SJSA1 (cell line): ENCODE measurements at regions not wholly inside any gene's neighbourhood (a gene's known extent, or its start where the extent isn't known, plus 50 kb on each side); places are given as distances from the start of the nearest gene placed in this dataset.

Experiments used
- DNase-seq, 2 experiments: peaks; one replicate each; pipeline ENCODE4 v3.0.0-alpha.2; 2015 to 2020; ENCODE audit warnings: low spot score in 2 of 2, low read depth in 1 of 2
- H3K27ac ChIP-seq: fragments of 250-450 bp; sonication (Bioruptor Pico); 2 replicates; pipeline ENCODE4 v1.5.1; 2020; ENCODE audit warnings: mild to moderate bottlenecking, moderate library complexity
- H3K27me3 ChIP-seq: fragments of 250-450 bp; sonication (Bioruptor Pico); replicated peaks from 2 replicates; pipeline ENCODE4 v1.5.1; 2020; ENCODE audit warnings: mild to moderate bottlenecking, moderate library complexity
- H3K36me3 ChIP-seq: fragments of 250-450 bp; sonication (Bioruptor Pico); 2 replicates; pipeline ENCODE4 v1.5.1; 2020; ENCODE audit warnings: mild to moderate bottlenecking
- H3K4me1 ChIP-seq: fragments of 250-450 bp; sonication (Bioruptor Pico); replicated peaks from 2 replicates; pipeline ENCODE4 v1.6.1; 2021; ENCODE audit warnings: mild to moderate bottlenecking
- H3K4me3 ChIP-seq: fragments of 250-450 bp; sonication (Bioruptor Pico); 2 replicates; pipeline ENCODE4 v1.5.1; 2020; ENCODE audit warnings: mild to moderate bottlenecking
- H3K9me3 ChIP-seq: fragments of 250-450 bp; sonication (Bioruptor Pico); replicated peaks from 2 replicates; pipeline ENCODE4 v1.5.1; 2020; ENCODE audit warnings: mild to moderate bottlenecking

DNA sequence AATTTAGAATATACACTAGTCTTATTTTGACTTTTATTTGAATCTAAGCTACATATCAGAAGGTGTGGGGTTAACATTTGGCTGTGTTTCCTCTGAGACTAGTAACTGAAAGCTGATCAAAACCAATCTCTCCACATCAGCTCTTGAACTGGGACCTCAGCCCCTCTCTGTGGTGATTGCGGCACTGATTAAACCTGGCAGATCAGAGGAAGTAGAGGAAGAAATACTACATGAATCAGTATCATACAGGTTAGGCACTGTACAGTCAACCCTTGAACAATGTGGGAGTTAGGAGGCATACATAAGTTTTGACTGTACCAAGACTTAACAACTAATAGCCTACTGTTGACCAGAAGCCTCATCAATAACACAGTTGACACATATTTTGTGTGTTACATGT is 122.5 kb upstream of the C1orf87 start:
- no peak for DNase-seq
- Histone ChIP-seq H3K27me3 (no peaks in the 10 kb centered on the region), H3K4me3 (no peak overlapping the region), H3K27ac (no peak overlapping the region), H3K36me3 (no peaks in the 10 kb centered on the region), H3K4me1 (no peaks in the 10 kb centered on the region), H3K9me3 (no peaks in the 10 kb centered on the region; the same call in 1 of the 2 replicates)

DNA sequence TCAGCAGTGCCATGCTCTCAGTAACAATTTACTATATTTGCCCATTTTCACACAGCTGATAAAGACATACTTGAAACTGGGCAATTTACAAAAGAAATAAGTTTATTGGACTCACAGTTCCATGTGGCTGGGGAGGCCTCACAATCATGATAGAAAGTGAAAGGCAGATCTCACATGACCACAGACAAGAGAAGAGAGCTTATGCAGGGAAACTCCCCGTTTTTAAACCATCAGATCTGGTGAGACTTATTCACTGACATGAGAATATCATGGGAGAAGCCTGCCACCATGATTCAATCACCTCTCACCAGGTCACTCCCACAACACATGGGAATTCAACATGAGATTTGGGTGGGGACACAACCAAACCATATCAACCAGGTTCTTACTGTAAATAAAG is 112.1 kb upstream of the C1orf87 start:
- no peak overlapping the region for H3K4me3 ChIP-seq
- H3K4me1 ChIP-seq: no peaks in the 10 kb centered on the region
- no peaks in the 10 kb centered on the region for H3K36me3 ChIP-seq
- no peak for DNase-seq
- H3K27ac ChIP-seq: no peak overlapping the region
- H3K27me3 ChIP-seq: no peaks in the 10 kb centered on the region
- 0 out of 2 replicates have a peak, but pooled peaks cover 3% of the 10 kb centered on the region for H3K9me3 ChIP-seq

DNA sequence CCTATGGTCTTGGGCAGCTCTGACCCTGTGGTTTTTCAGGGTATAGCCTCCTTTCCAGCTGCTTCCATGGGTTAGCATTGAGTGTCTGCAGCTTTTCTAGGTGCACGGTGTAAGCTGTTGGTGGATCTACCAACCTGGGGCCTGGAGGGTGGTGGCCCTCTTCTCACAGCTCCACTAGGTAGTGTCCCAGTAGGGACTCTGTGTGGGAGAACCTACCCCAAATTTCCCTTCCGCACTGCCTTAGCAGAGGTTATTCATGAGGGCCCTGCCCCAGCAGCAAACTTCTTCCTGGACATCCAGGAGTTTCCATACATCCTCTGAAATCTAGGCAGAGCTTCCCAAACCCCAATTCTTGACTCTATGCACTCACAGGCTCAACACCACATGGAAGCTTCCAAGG is 111.0 kb upstream of the C1orf87 start:
- Histone ChIP-seq H3K27me3 (no peaks in the 10 kb centered on the region), H3K4me3 (no peak overlapping the region), H3K27ac (no peak overlapping the region), H3K9me3 (0 out of 2 replicates have a peak, but pooled peaks cover 3% of the 10 kb centered on the region), H3K36me3 (no peaks in the 10 kb centered on the region), H3K4me1 (no peaks in the 10 kb centered on the region)
- no peak for DNase-seq

DNA sequence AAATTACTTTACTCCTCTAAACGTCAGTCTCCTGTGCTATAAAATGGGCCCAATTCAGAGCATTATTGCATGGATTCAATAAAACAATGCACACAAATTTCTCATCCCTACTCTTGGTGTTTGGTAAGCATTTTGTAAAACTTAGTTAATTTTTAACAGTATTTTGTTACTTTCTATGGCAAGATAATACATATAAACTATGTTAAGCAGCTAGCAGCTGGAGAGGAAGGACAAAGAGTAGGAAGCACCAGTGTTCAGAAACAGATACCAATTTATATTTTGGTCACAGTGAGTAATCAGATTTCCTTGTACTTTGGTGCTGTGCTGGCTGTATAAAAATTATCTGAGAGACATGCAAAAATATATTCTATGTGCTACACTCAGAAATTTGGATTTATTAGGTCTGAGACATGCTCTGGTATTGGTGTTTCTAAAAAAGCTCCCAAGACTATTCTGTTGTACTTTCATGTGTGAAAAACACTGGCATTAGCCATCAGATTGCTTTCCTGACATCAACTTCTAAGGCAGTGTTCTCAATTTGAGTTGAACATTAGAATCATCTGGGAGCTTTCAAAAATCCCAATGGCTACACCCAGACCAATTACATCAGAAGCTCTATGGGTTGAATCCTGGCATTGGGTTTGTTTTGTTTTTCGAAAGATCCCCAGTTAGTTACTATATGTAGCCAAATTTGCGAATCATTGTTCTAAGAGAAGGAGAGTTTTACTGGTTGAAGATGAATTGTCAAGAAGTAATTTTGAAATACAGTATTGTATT is 100.3 kb upstream of the C1orf87 start:
- no peak for DNase-seq
- no peak overlapping the region for H3K27ac ChIP-seq
- H3K27me3 ChIP-seq: no peaks in the 10 kb centered on the region
- H3K4me1 ChIP-seq: peaks cover 22% of the 10 kb centered on the region
- peaks cover 9% of the 10 kb centered on the region; the same call in 1 of the 2 replicates for H3K9me3 ChIP-seq
- no peaks in the 10 kb centered on the region for H3K36me3 ChIP-seq
- H3K4me3 ChIP-seq: no peak overlapping the region

DNA sequence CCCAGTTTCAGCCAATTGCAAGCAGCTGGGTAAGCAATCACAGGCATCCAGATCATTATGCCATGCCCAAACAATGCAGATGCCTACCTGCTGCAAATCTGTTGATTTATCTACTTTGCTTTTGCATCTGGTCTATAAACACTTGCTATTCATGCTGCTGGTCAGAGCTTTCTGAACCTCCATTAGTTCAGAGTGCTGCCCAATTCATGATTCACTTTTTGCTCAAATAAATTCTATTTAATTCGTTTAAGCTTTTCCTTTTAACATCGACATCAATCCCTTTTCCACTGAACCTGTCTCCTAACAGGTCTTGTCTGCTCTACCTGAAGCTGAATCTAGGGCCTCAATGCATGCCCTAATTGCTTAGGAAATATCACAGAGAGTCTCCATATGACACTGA is 99.4 kb upstream of the C1orf87 start:
- Histone ChIP-seq H3K4me3 (no peak overlapping the region), H3K27me3 (no peaks in the 10 kb centered on the region), H3K9me3 (peaks cover 9% of the 10 kb centered on the region; the same call in 1 of the 2 replicates), H3K27ac (no peak overlapping the region), H3K4me1 (peaks cover 22% of the 10 kb centered on the region), H3K36me3 (no peaks in the 10 kb centered on the region)
- DNase-seq: no peak

DNA sequence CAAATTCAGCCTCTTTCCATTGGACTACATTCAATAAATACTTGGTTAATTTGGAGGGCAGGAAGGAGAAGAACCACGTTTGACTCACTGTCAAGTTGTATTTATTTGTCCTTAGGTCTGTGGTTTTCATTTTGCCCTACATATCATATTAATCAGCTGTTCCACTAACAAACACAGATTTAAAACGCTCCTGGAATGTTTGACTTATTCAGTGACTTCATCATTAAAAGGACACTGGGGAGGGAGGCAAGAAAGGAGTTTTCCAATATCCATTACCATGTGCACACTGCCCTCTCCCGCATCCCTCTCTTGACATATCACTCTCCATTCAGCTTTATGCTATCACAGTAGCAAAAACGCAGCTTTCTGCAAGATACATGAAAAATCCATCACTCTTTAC is 98.2 kb upstream of the C1orf87 start:
- Histone ChIP-seq H3K9me3 (peaks cover 8% of the 10 kb centered on the region; the same call in 1 of the 2 replicates), H3K4me1 (peaks cover 22% of the 10 kb centered on the region), H3K27me3 (no peaks in the 10 kb centered on the region), H3K4me3 (no peak overlapping the region), H3K27ac (no peak overlapping the region), H3K36me3 (no peaks in the 10 kb centered on the region)
- DNase-seq: peak; percentile 44 to 84

DNA sequence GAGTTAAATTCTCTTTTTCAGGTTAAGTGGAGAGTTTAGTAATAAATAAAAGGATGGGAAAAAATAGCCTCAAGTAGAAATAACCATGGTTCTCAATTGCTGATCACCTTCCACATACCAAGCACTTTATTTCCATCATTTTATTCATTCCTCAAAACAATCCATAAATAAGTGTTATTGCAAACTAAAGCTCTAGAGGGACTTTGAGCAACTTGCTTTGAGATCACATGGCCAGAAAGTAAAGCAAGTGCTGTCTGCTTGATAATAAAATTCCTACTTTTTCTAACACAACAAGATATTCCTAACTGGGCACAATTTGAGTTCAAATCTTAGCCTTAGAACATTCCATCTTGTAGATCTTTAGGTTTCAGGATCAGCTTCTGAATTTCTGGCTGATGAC is 97.1 kb upstream of the C1orf87 start:
- Histone ChIP-seq H3K27ac (no peak overlapping the region), H3K36me3 (no peaks in the 10 kb centered on the region), H3K27me3 (no peaks in the 10 kb centered on the region), H3K4me1 (peaks cover 22% of the 10 kb centered on the region), H3K4me3 (no peak overlapping the region), H3K9me3 (peaks cover 6% of the 10 kb centered on the region; the same call in 1 of the 2 replicates)
- DNase-seq: no peak

DNA sequence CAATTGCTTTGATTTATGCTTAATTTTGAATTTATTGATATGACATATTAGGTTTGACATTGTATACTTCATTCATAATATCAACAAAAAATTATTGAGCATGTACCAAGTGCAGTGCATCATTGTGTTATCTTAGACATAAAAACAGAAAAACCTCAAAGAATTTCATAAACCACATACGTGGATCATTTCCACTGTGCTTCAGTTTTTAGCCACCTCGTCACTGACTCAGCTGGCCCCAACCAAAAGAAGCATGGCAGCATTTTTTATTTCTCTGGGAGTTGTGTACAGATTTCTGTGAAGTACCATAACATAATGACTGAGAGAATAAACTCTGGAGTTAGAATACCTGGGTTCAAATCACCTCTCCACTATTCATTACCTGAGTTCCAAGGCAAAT is 95.6 kb upstream of the C1orf87 start:
- Histone ChIP-seq H3K4me3 (no peak overlapping the region), H3K9me3 (peaks cover 6% of the 10 kb centered on the region; the same call in 1 of the 2 replicates), H3K27me3 (no peaks in the 10 kb centered on the region), H3K4me1 (peaks cover 19% of the 10 kb centered on the region), H3K27ac (no peak overlapping the region), H3K36me3 (no peaks in the 10 kb centered on the region)
- DNase-seq: no peak

DNA sequence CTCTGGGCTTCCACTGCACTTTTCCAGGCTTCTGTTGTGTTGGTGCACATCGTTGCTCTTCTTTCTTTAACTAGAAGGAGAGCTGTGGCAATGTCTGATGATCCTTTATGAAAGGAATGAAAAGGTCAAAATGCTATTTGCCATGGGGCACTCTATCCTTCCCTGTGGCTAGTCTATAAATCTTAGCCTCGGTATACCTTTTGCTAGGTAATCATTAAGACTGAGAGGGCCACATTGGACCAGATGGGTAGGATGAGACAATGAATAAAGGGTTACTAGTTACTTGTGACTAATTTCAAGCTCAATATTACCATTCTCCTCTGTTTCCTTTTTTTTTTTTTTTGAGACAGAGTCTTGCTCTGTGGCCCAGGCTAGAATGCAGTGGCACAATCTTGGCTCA is 89.4 kb upstream of the C1orf87 start:
- no peaks in the 10 kb centered on the region for H3K9me3 ChIP-seq
- H3K4me1 ChIP-seq: peaks cover 5% of the 10 kb centered on the region; the same call in 1 of the 2 replicates
- no peak overlapping the region for H3K27ac ChIP-seq
- no peak for DNase-seq
- no peak overlapping the region for H3K4me3 ChIP-seq
- no peaks in the 10 kb centered on the region for H3K36me3 ChIP-seq
- H3K27me3 ChIP-seq: no peaks in the 10 kb centered on the region

DNA sequence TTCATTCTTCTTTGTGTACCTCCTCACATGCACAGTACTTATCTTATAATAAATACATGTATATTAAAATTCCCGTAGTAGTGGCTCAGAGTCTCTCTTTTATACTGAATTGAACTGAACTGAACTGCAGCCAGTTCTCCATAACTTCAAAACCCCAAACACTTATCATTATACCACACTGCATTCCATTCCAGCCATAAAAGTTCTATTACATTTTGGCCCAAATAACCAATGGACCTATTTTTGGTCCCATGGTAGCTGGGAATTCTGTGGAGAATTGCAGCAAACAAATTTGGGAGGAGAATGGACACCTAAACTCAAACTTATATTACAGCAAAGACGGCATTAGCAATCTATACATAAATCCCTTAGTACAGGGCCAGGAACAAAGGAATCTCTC is 86.6 kb upstream of the C1orf87 start:
- no peak for DNase-seq
- Histone ChIP-seq H3K4me3 (no peak overlapping the region), H3K4me1 (peaks cover 5% of the 10 kb centered on the region; the same call in 1 of the 2 replicates)

DNA sequence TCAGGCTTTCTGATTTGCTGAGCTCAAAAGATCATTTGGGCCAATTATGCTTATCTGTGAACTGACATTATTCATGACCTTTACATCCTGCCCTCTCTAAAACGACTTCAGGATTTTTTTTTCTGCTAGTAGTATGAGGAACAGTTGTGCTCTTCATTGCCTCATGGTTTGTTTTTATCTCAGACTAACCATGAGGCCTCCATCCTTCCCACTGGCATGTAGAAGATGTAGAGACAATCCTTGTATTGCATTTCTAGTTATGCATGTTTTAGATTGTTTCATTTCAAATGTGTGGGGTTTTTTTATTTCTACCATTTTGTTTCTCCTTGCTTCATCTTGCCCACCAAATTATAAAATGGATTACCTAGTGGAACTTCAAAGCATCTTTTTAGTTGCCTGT is 82.8 kb upstream of the C1orf87 start:
- Histone ChIP-seq H3K9me3 (no peaks in the 10 kb centered on the region), H3K27me3 (no peaks in the 10 kb centered on the region), H3K4me1 (peaks cover 5% of the 10 kb centered on the region; the same call in 1 of the 2 replicates), H3K27ac (no peak overlapping the region), H3K4me3 (no peak overlapping the region), H3K36me3 (no peaks in the 10 kb centered on the region)
- DNase-seq: no peak

More for the DNA sequence above, 86.6 kb upstream of the C1orf87 start:
- no peaks in the 10 kb centered on the region for H3K27me3 ChIP-seq
- H3K9me3 ChIP-seq: no peaks in the 10 kb centered on the region
- H3K27ac ChIP-seq: no peak overlapping the region
- H3K36me3 ChIP-seq: no peaks in the 10 kb centered on the region

DNA sequence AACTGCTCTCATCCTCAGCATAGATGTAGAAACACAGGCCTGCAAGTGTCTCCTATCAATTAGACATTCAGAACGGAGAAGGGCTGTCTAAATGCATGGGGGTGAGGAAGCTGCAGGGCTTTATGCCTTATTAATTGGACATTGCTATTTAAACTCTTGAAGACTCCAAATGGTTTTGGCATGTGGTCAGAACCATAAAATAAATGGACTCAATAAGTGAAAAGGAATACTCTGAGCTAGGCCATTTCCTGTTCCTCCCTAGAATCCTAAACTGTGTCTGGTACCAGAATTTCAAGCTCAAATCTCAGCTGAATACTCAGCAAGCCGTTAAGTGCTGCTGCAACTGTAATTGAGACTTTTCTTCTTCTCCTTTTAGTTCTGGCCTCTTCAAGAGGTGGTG is 80.4 kb upstream of the C1orf87 start:
- Histone ChIP-seq H3K4me3 (no peak overlapping the region), H3K27ac (no peak overlapping the region), H3K27me3 (no peaks in the 10 kb centered on the region), H3K9me3 (no peaks in the 10 kb centered on the region), H3K4me1 (no peaks in the 10 kb centered on the region), H3K36me3 (no peaks in the 10 kb centered on the region)
- no peak for DNase-seq

DNA sequence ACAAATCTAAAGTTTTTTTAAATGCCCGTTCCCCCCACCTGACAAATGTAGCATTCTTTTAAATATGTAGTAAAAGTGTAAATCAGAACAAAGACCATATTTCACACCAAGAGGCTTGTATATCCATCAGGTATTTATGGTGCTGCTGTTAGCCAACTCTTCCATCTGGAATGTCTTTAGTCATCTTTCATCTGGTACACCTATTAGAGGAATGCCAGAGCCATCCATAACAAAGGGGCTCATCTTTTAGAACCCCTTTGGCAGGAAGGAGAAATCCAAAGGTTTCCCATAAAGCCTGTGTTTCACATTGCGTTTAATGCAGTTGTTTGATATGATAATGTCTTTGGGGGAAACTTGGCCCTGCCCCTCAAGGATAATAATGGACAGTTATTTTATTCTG is 79.3 kb upstream of the C1orf87 start:
- Histone ChIP-seq H3K4me3 (no peak overlapping the region), H3K27me3 (no peaks in the 10 kb centered on the region), H3K9me3 (no peaks in the 10 kb centered on the region), H3K27ac (no peak overlapping the region), H3K4me1 (no peaks in the 10 kb centered on the region), H3K36me3 (no peaks in the 10 kb centered on the region)
- no peak for DNase-seq

DNA sequence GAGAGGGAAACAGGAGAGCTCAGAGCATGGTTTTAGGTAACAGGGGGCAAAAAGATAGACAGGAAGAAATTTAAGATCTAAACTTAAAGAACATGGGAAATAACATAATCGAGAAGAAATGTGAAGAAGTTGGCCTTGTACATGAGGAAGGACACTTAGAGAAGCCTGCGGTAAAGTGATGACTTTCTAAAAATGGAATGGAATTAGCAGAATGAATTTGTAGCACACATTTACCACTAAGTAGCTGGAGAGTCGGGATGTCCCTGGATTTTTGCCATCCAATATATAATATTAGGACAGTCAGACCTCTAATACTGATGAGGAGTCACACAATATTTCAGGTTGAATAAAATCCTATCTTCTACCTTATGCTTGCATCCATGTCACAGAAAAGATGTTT is 77.7 kb upstream of the C1orf87 start:
- Histone ChIP-seq H3K27ac (no peak overlapping the region), H3K4me3 (no peak overlapping the region), H3K36me3 (no peaks in the 10 kb centered on the region), H3K4me1 (no peaks in the 10 kb centered on the region), H3K27me3 (no peaks in the 10 kb centered on the region), H3K9me3 (no peaks in the 10 kb centered on the region)
- DNase-seq: no peak
